HG03175 (cell line): ENCODE measurements at regions not wholly inside any gene's neighbourhood (a gene's known extent, or its start where the extent isn't known, plus 50 kb on each side); places are given as distances from the start of the nearest gene placed in this dataset.
"Not testable (repeated sequence)": the region's sequence is repeated elsewhere in the genome, so short reads cannot be mapped to it uniquely, and the experiment has no call there.

Experiments
- ATAC-seq: cut with Tn5 transposase; IDR thresholded peaks from one replicate; pipeline ENCODE4 v1.9.1; 2021; ENCODE audit warnings: mild to moderate bottlenecking, moderate library complexity; ENCODE audit not compliant: unreplicated experiment

GRCh38 chr9:74391816-74392215 lies 105.3 kb upstream of the RORB start:
- ATAC-seq: no peak

GRCh38 chr9:74403581-74403980 lies 93.6 kb upstream of the RORB start:
- ATAC-seq: no peak

- ATAC-seq: no peak
Observed at GRCh38 chr9:74404620-74405019, 92.5 kb upstream of the RORB start.

DNA sequence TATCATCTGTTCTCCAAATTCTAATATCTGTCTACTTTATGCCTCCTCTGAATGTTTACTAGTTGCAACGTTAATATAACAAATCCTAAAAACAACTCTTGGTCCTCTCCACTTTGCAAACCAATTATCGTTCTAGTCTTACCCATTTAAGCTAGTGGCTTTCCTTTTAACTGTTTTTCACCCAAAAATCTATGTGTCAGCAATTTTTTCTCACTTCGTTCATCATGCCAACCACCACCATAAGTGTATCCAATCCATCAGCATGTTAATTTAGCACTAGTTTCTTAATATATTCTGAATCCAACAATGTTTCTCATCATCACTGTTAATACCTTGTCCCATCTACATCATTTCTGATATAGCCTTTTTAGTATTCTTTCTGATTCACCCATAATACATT lies 90.0 kb upstream of the RORB start:
- no peak for ATAC-seq

- no peak for ATAC-seq
Observed at GRCh38 chr9:74412236-74412979, 84.7 kb upstream of the RORB start.

GRCh38 chr9:74413876-74414275 lies 83.3 kb upstream of the RORB start:
- no peak for ATAC-seq

DNA sequence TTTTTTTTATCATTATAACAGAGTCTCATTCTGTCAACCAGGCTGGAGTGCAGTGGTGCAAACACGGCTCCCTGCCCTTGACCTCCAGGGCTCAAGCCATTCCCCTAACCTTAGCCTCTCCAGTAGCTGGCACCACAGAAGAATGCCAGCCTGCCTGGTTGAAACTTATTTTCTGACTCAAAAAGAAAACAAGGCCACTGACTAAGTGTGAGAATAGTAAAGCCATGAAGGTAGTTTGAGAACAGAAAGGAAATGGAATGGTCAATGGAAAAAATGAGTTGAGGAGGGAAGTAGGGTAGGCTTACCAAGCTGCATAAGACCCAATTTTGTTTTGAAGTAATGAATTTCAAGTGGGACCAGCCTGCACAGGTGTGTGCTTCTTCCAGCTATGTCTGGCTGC lies 82.8 kb upstream of the RORB start:
- no peak for ATAC-seq

GRCh38 chr9:74415995-74416394 lies 81.1 kb upstream of the RORB start:
- no peak for ATAC-seq

DNA sequence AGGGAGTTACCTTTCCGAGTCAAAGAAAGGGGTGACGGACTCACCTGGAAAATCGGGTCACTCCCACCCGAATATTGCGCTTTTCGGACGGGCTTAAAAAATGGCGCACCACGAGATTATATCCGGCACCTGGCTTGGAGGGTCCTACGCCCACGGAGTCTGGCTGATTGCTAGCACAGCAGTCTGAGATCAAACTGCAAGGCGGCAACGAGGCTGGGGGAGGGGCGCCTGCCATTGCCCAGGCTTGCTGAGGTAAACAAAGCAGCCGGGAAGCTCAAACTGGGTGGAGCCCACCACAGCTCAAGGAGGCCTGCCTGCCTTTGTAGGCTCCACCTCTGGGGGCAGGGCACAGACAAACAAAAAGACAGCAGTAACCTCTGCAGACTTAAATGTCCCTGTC lies 72.6 kb upstream of the RORB start:
- ATAC-seq: not testable (repeated sequence)

DNA sequence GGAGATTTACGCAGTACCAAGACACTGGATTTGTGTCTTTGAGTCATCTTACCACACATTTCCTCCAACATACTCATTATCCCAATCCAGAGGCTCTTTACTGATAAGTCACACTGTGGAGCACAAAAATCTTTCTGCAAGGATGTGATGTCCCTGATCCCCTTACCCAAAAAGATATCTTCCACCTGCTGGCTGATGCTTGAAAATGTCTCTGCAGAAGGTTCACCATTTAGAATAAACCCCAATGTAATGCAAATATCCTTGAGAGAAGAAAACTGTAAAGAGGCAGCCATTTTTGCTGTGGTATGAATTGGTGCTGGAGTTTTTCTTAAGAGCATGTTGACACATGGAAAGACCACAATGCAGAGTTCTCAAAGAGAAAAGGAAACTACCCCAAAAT lies 65.7 kb upstream of the RORB start:
- no peak for ATAC-seq

DNA sequence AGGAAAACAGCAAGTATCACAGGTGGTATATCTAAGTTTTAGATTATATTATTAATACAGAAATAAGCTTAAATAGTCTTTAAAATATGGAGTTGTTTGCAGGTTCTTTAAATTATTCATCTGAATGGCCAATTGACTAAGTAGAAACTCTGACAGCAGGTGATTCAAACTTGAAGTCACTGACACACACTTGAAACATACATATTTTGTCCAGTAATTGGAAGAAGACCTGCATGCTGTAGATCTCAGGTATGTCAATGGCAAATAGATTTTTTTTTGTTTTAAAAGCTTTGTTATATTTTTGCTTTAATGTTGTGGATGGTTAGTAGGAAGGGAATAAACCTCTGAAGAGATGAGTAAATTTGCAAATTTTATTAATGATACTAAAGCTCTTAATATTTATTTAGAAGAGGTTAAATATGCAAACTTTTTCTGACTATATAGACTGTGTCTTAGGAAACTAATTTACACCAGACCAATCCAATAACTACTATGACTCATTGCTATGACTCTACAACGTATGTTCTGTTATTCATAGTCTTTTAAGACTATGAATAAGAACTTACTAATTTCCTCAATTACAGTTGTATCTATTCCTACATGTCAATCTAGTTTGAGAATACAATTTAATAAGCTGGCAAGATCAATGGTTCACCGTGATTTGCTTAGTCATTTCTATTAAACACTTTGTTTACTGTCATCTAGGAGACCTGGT lies 53.9 kb upstream of the RORB start:
- ATAC-seq: no peak

- no peak for ATAC-seq
Observed at GRCh38 chr9:74444369-74444768, 52.8 kb upstream of the RORB start.
